ENCODE measurements at regions not wholly inside any gene's neighbourhood (a gene's known extent, or its start where the extent isn't known, plus 50 kb on each side); places are given as distances from the start of the nearest gene placed in this dataset.

DNA sequence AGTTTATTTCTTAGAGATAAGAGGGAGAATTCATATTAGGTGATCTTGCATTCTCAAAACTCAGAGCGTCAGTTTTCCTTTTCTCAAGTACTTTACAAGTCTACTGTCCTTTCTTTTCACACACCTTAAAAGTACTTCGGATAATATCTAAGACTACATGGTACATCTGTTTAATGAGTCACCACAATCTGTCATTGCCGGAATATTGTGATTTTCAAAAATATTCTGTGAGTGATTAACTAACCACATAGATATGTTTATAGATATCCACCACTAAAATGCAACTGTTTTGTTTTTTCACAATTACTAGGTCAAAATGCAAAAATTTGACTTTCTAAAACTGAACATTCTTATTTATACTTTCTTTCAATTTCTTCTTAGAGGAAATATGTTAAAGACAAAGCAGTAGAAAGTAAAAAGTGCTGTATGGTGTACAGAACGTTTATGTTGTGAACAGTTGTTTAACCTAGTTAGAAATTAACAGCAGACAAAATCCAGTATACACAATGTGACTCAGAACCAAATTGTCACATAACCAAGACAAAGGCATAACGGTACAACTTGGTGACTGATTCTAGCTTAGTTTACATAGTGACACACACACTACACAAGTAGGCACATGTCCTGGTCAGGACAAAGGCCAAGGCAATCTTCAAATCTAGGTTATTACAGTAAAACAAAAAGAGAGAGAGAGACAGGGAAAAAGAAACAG is 482.9 kb downstream of the NAF1 start:
- H3K4me1 ChIP-seq (ENCODE audit: insufficient read depth, low read length): peaks cover 12% of the 10 kb centered on the region
- H3K4me2 ChIP-seq (ENCODE audit: low read length): peak overlapping the region; percentile 59
- intact Hi-C loops (cut with micrococcal nuclease): no loop called here
- CTCF ChIA-PET: no interaction called here
- H3K4me3 ChIP-seq (ENCODE audit: low read length): no peak overlapping the region
- H3K79me2 ChIP-seq (ENCODE audit: low read length): no peaks in the 10 kb centered on the region
- H3F3A ChIP-seq (ENCODE audit: low read length, unreplicated experiment): no peaks in the 10 kb centered on the region
- H3K36me3 ChIP-seq (ENCODE audit: low read depth, low read length): no peaks in the 10 kb centered on the region
- DNase-seq (peak; percentile 67), ATAC-seq (peak; percentile 97)
- H3K9me2 ChIP-seq (replicated peaks; ENCODE audit: low read length): no peaks in the 10 kb centered on the region
- peak overlapping the region; percentile 40; the same call in 1 of the 2 replicates for H3K9ac ChIP-seq (ENCODE audit: low read length)
- no peaks in the 10 kb centered on the region for H3K9me3 ChIP-seq (ENCODE audit: low read length)
- POLR2A ChIA-PET (ENCODE audit: unreplicated experiment): no interaction called here
- no peaks in the 10 kb centered on the region for H3K27me3 ChIP-seq (ENCODE audit: low read length)
- TF ChIP-seq, protein P1, sequence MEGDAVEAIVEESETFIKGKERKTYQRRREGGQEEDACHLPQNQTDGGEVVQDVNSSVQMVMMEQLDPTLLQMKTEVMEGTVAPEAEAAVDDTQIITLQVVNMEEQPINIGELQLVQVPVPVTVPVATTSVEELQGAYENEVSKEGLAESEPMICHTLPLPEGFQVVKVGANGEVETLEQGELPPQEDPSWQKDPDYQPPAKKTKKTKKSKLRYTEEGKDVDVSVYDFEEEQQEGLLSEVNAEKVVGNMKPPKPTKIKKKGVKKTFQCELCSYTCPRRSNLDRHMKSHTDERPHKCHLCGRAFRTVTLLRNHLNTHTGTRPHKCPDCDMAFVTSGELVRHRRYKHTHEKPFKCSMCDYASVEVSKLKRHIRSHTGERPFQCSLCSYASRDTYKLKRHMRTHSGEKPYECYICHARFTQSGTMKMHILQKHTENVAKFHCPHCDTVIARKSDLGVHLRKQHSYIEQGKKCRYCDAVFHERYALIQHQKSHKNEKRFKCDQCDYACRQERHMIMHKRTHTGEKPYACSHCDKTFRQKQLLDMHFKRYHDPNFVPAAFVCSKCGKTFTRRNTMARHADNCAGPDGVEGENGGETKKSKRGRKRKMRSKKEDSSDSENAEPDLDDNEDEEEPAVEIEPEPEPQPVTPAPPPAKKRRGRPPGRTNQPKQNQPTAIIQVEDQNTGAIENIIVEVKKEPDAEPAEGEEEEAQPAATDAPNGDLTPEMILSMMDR (conservative IDR thresholded peaks at IDR 0.05; ENCODE audit: low read depth, low read length): no peak
- TF ChIP-seq EZH2phosphoT487 (IDR thresholded peaks at IDR 0.05; ENCODE audit: borderline replicate concordance, low read length) (no peak), EZH2 (IDR thresholded peaks at IDR 0.05; ENCODE audit: low read length, unreplicated experiment) (no peak)
- H2AFZ ChIP-seq (ENCODE audit: low read length): no peak overlapping the region
- H3K27ac ChIP-seq (ENCODE audit: low read length): peak overlapping the region; percentile 81
- H4K20me1 ChIP-seq (ENCODE audit: low read length): no peaks in the 10 kb centered on the region
- BruUV-seq (replicated peaks): no TSS peak

DNA sequence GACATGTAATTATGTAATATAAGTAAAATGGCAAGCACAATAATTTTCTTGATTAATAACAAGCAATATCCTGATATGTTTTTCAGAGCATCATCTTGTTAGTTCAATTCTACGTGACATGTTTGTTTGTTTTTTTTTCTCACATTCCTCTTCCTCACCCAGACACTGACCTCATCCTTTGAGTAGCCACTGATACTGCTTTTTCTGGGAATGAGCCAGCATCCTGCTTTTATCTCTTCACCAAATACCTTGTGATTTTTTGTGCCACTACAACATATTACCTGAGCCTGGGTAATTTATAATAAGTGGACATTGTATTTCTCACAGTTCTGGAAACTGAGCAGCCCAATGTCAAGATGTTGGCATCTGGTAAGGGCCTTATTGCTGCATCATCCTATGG is 484.0 kb downstream of the NAF1 start:
- no TSS peak for BruUV-seq (replicated peaks)
- CTCF ChIA-PET: no interaction called here
- no peak overlapping the region for H2AFZ ChIP-seq (ENCODE audit: low read length)
- H3K27ac ChIP-seq (ENCODE audit: low read length): peak overlapping the region; percentile 81
- no peaks in the 10 kb centered on the region for H3K9me3 ChIP-seq (ENCODE audit: low read length)
- no peak overlapping the region for H3K4me3 ChIP-seq (ENCODE audit: low read length)
- H4K20me1 ChIP-seq (ENCODE audit: low read length): no peaks in the 10 kb centered on the region
- H3K4me1 ChIP-seq (ENCODE audit: insufficient read depth, low read length): peaks cover 12% of the 10 kb centered on the region
- intact Hi-C loops (cut with micrococcal nuclease): no loop called here
- POLR2A ChIA-PET (ENCODE audit: unreplicated experiment): no interaction called here
- H3K36me3 ChIP-seq (ENCODE audit: low read depth, low read length): no peaks in the 10 kb centered on the region
- H3K9ac ChIP-seq (ENCODE audit: low read length): no peak overlapping the region
- no peaks in the 10 kb centered on the region for H3F3A ChIP-seq (ENCODE audit: low read length, unreplicated experiment)
- no peaks in the 10 kb centered on the region for H3K79me2 ChIP-seq (ENCODE audit: low read length)
- ATAC-seq: no peak
- TF ChIP-seq EZH2phosphoT487 (IDR thresholded peaks at IDR 0.05; ENCODE audit: borderline replicate concordance, low read length) (no peak), EZH2 (IDR thresholded peaks at IDR 0.05; ENCODE audit: low read length, unreplicated experiment) (no peak)
- TF ChIP-seq, protein P1 (conservative IDR thresholded peaks at IDR 0.05; ENCODE audit: low read depth, low read length): no peak
- H3K4me2 ChIP-seq (ENCODE audit: low read length): 0 out of 2 replicates have a peak overlapping the region, but pooled peaks have one; percentile 59
- H3K9me2 ChIP-seq (replicated peaks; ENCODE audit: low read length): no peaks in the 10 kb centered on the region
- no peaks in the 10 kb centered on the region for H3K27me3 ChIP-seq (ENCODE audit: low read length)
- DNase-seq: no peak

DNA sequence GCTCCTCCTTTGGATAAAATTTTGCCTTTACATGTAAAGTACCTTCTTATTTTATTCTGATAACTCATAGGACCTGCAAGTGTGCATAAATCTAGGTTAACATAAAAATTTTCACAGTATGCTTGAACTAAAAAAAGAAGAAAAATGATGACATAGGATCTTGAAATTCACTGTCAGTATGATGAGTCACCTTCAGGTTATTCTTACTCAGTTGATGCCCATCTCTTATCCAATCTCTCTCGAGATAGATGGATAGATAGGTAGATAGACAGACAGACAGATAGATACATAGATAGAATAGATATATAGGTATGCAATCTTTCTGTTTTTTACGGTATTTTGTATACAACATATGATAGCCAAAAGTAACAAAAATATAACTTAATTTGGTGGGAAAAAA is 485.5 kb downstream of the NAF1 start:
- H2AFZ ChIP-seq (ENCODE audit: low read length): no peak overlapping the region
- TF ChIP-seq, protein P1 (conservative IDR thresholded peaks at IDR 0.05; ENCODE audit: low read depth, low read length): no peak
- no peak for TF ChIP-seq EZH2phosphoT487 (IDR thresholded peaks at IDR 0.05; ENCODE audit: borderline replicate concordance, low read length)
- no peak for TF ChIP-seq EZH2 (IDR thresholded peaks at IDR 0.05; ENCODE audit: low read length, unreplicated experiment)
- intact Hi-C loops (cut with micrococcal nuclease): no loop called here
- H3K9me3 ChIP-seq (ENCODE audit: low read length): no peaks in the 10 kb centered on the region
- H3K36me3 ChIP-seq (ENCODE audit: low read depth, low read length): no peaks in the 10 kb centered on the region
- no peaks in the 10 kb centered on the region for H3K79me2 ChIP-seq (ENCODE audit: low read length)
- POLR2A ChIA-PET (ENCODE audit: unreplicated experiment): no interaction called here
- no peaks in the 10 kb centered on the region for H3F3A ChIP-seq (ENCODE audit: low read length, unreplicated experiment)
- CTCF ChIA-PET: no interaction called here
- no peak overlapping the region for H3K27ac ChIP-seq (ENCODE audit: low read length)
- DNase-seq (no peak), ATAC-seq (no peak)
- peaks cover 12% of the 10 kb centered on the region for H3K4me1 ChIP-seq (ENCODE audit: insufficient read depth, low read length)
- no peaks in the 10 kb centered on the region for H4K20me1 ChIP-seq (ENCODE audit: low read length)
- no peak overlapping the region for H3K4me3 ChIP-seq (ENCODE audit: low read length)
- no peaks in the 10 kb centered on the region for H3K27me3 ChIP-seq (ENCODE audit: low read length)
- no TSS peak for BruUV-seq (replicated peaks)
- H3K4me2 ChIP-seq (ENCODE audit: low read length): no peak overlapping the region
- no peaks in the 10 kb centered on the region for H3K9me2 ChIP-seq (replicated peaks; ENCODE audit: low read length)
- H3K9ac ChIP-seq (ENCODE audit: low read length): no peak overlapping the region

Measured in PC-3 (cell line).